Retinal pigment epithelial cell (primary cell): ENCODE measurements at regions not wholly inside any gene's neighbourhood (a gene's known extent, or its start where the extent isn't known, plus 50 kb on each side); places are given as distances from the start of the nearest gene placed in this dataset.
"Not testable (repeated sequence)": the region's sequence is repeated elsewhere in the genome, so short reads cannot be mapped to it uniquely, and the experiment has no call there.

Source experiments
- DNase-seq: peaks from one replicate; pipeline ENCODE4 v3.0.0-alpha.2; 2010; ENCODE audit warnings: low read depth
- H3K4me3 ChIP-seq: 2 replicates; pipeline ENCODE4 v1.5.1; 2011; ENCODE audit warnings: mild to moderate bottlenecking, low read length, control low read depth, moderate library complexity
- CTCF ChIP-seq: conservative IDR thresholded peaks from 2 replicates; pipeline ENCODE4 v1.5.1; 2011; ENCODE audit warnings: low read depth, low read length, control low read depth, inconsistent platforms

DNA sequence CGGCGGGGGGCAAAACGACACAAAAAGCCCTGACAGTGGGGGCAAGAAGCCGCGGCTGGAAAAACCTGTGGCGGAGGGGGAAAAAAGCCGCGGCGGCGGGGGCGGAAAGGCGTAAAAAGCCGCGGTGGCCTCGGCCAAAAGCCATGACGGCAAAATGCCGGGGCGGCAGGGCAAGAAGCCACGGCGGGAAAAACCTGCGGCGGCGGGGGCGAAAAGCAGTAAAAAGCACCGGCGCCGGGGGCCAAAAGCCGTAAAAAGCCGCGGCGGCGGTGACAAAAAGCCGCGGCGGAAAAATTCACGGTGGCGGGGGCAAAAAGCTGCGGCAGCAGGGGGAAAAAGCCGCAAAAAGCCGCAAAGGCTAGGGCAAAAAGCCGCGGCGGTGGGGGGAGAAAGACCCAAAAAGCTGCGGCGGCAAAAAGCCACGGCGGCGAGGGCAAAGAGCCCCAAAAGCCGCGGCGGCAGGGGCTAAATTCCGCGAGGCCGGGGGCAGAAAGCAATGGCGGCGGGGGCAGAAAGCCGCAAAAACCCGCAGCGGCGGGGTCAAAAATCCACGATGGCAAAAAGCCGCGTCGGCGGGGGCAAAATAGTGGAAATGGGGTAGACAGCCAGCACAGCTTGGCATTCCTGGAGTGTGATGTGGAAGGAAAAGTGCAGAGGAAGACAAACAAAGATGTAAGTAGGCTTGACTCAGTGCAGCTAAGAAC, 167.5 kb upstream of the TP53TG3D start:
- not testable (repeated sequence) for H3K4me3 ChIP-seq, DNase-seq

DNA sequence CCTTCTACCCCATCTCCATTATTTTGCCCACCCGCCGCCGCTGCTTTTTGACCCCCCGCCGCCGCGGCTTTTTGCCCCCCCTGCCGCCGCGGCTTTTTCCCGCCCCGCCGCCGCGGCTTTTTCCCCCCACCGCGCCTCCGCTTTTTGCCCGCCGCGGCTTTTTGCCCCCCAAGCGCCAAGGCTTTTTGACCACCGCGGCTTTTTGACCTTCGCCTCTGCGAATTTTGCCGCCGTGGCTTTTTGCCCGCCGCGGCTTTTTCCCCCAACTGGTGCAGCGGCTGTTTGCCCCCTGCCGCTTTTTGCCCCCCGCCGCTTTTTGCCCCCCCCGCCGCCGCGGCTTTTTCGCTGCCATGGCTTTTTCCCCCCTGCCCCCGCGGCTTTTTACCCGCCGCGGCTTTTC, 137.5 kb upstream of the TP53TG3D start:
- not testable (repeated sequence) for DNase-seq
- H3K4me3 ChIP-seq: peak overlapping the region; percentile 39

DNA sequence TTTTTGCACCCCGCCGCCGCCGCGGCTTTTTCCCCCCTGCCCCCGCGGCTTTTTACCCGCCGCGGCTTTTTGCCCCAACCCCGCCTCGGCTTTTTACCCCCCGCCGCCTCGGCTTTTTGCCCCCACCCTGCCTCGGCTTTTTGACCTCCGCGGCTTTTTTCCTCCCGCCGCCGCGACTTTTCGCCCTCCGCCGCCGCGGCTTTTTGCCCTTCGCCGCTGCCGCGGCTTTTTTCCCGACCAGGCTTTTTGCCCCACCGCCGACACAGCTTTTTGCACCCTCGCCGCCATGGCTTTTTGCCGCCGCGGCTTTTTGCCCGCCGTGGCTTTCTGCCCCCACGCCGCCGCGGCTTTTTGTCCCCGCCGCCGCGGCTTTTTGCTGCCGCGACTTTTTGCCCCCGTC, 137.0 kb upstream of the TP53TG3D start:
- TF ChIP-seq CTCF: no peak
- no peak for DNase-seq
- H3K4me3 ChIP-seq: peak overlapping the region; percentile 39

DNA sequence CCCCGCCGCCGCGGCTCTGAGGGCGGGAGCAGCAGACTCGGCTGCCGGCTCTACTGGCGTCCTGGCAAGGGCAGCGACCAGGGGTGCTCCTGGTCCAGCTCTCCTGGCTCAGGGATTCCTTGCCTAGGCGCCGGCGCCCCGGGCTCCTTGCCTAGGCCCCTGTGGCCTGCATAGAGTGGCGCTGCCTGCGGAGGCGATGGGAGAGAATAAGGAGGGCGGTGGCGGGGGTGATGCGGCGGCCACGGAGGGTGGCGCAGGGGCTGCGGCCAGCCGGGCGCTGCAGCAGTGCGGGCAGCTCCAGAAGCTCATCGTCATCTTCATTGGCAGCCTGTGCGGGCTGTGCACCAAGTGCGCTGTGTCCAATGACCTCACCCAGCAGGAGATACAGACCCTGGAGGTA, 136.6 kb upstream of the TP53TG3D start:
- not testable (repeated sequence) for DNase-seq, H3K4me3 ChIP-seq

DNA sequence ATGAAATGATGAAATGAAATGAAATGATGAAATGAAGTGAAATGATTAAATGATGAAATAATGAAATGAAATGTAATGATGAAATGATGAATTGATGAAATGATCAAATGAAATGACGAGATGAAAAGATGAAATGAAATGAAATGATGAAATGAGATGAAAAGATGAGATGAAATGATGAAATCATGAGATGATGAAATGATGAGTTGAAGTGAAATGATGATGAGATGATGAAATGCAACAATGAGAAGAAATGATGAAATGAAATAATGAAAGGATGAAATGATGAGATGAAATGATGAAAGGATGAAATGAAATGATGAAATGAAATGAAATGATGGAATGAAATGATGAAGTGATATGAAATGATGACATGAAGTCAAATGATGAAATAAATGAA, 132.7 kb upstream of the TP53TG3D start:
- H3K4me3 ChIP-seq, DNase-seq: not testable (repeated sequence)

GRCh38 chr16:32120779-32121178, 132.3 kb upstream of the TP53TG3D start:
- not testable (repeated sequence) for DNase-seq, H3K4me3 ChIP-seq

DNA sequence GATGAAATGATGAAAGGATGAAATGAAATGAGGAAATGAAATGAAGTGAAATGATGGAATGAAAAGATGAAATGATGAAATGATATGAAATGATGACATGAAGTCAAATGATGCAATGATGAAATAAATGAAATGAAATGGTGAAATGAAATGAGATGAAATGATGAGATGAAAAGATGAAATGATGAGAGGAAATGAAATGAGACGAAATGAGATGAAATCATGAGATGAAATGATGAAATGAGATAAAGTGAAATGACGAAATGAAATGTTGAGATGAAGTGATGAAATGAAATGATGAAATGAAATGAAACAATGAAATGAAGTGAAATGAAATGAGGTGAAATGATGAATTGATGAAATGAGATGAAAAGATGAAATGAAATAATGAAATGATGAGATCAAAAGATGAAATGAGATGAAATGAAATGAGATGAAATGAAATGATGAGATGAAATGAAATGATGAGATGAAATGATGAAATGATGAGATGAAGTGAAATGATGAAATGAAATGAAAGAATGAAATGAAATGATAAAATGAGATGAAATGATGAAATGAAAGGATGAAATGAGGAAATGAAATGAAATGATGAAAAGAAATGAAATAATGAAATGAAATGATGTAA, 131.7 kb upstream of the TP53TG3D start:
- not testable (repeated sequence) for DNase-seq, H3K4me3 ChIP-seq

DNA sequence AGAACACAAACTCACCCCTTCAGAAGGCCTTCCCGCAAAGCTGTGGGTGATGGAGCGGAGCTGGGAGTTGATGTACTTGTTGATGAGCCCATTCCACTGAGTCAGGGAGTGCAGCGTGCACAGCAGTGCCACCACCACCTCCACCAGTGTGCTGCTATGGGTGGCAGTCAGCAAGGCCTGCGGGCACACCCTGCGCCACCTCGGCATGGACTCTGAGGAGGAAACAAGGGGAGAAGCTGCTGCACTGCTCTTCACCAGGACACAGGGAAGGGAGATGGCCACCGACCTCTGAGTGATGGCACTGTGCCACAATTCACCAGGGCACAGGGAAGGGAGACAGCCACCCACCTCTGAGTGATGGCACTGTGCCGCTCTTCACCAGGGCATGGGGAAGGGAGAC, 100.7 kb upstream of the TP53TG3D start:
- DNase-seq, H3K4me3 ChIP-seq: not testable (repeated sequence)

- not testable (repeated sequence) for DNase-seq, H3K4me3 ChIP-seq
These were observed 65.0 kb upstream of the TP53TG3D start for GRCh38 chr16:32187918-32188669.

DNA sequence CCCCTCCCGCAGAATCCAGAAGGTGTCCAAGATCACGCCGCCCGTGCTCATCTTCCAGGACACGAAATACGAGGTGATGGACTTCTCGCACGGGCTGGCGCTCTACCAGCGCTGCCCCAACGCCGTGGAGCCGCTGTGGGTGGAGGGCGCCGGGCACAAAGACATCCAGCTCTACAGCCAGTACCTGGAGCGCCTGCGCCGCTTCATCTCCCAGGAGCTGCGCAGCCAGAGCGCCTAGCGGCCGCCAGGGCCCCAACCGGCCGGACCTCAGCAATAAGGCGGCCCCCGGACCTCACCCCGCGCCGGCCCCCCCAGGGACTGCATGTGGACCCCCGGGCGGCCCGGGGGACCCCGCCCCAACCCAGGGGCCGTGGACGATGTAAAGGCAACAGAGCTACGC, 50.5 kb upstream of the TP53TG3D start:
- not testable (repeated sequence) for DNase-seq, H3K4me3 ChIP-seq
